Gastrocnemius medialis (tissue), 4 donors: ENCODE measurements at regions not wholly inside any gene's neighbourhood (a gene's known extent, or its start where the extent isn't known, plus 50 kb on each side); places are given as distances from the start of the nearest gene placed in this dataset.

Source experiments
- ATAC-seq, 2 donors: fragments of 150-250 bp; one replicate each; pipeline ENCODE4 v1.9.1; 2016
- DNase-seq, 2 donors: peaks; one replicate each; pipeline ENCODE4 v3.0.0-alpha.2; 2019
- H3K27ac ChIP-seq, 4 donors: fragments of 200-600 bp; sonication (generic); 1 replicate in 1 of 4; 2 replicates in 3 of 4; pipeline ENCODE4 v1.5.1; 2016 to 2018; ENCODE audit warnings: mild to moderate bottlenecking in 2 of 4, moderate library complexity in 1 of 4
- H3K27me3 ChIP-seq, 3 donors: fragments of 200-600 bp; sonication (generic) in 2 of 3; 1 replicate in 1 of 3; 2 replicates in 2 of 3; pipeline versions ENCODE4 v1.5.1 to v1.6.0; 2016 to 2019; ENCODE audit warnings: mild to moderate bottlenecking in 1 of 3, moderate library complexity in 1 of 3
- H3K36me3 ChIP-seq, 2 donors: fragments of 200-600 bp; sonication (generic) in 1 of 2; one replicate each; pipeline ENCODE4 v1.5.1; 2017 to 2018
- H3K4me1 ChIP-seq, 2 donors: fragments of 200-600 bp; sonication (generic) in 1 of 2; one replicate each; pipeline ENCODE4 v1.5.1; 2016 to 2017; ENCODE audit warnings: mild to moderate bottlenecking in 2 of 2
- H3K4me3 ChIP-seq, 4 donors: fragments of 200-600 bp; sonication (generic) in 3 of 4; 1 replicate in 1 of 4; 2 replicates in 3 of 4; pipeline ENCODE4 v1.5.1; 2016 to 2019; ENCODE audit warnings: mild to moderate bottlenecking in 2 of 4
- H3K9me3 ChIP-seq, 3 donors: fragments of 200-600 bp; sonication (generic) in 2 of 3; 1 replicate in 1 of 3; 2 replicates in 2 of 3; pipeline ENCODE4 v1.5.1; 2016 to 2019
- POLR2A ChIP-seq, 2 donors: fragments of 450-650 bp; IDR thresholded peaks; one replicate each; pipeline ENCODE4 v1.6.1; 2017; ENCODE audit warnings: antibody characterized with exemption in 2 of 2, mild to moderate bottlenecking in 2 of 2, moderate library complexity in 2 of 2
- in situ Hi-C, 4 donors: fragments of 200-750 bp; cut with MboI; loops; one replicate each; pipeline versions ENCODE4 v1.15.0 to v1.8.0; 2017; ENCODE audit warnings: low sequenced_read_pairs in 4 of 4
- intact Hi-C: fragments of 100-400 bp; cut with DNase I; formaldehyde crosslinking; loops from one replicate; pipeline ENCODE4 v1.15.1; 2023; ENCODE audit warnings: low total_unique reads
- TF ChIP-seq, protein P1 (sequence below), 5 experiments: fragments of 450-650 bp in 3 of 5; fragments of 200-600 bp in 2 of 5; sonication (generic) in 2 of 5; IDR thresholded peaks in 4 of 5; conservative IDR thresholded peaks in 1 of 5; 1 replicate in 4 of 5; 2 replicates in 1 of 5; pipeline ENCODE4 v1.5.1; 2016 to 2019; ENCODE audit warnings: antibody characterized with exemption in 5 of 5, mild to moderate bottlenecking in 3 of 5, moderate library complexity in 3 of 5

GRCh38 chr13:95498886-95499285 lies 53.6 kb upstream of the CLDN10 start:
- no peak overlapping the region for H3K27ac ChIP-seq
- DNase-seq (no peak), ATAC-seq (no peak)
- in situ Hi-C loops: loop anchor here in 1 of 4 donors (25.0 kb wide), 1 partner anchor 338 kb away; no protein-coding TSS in a partner anchor
- TF ChIP-seq POLR2A (IDR thresholded peaks at IDR 0.05): no peak
- TF ChIP-seq, protein P1, sequence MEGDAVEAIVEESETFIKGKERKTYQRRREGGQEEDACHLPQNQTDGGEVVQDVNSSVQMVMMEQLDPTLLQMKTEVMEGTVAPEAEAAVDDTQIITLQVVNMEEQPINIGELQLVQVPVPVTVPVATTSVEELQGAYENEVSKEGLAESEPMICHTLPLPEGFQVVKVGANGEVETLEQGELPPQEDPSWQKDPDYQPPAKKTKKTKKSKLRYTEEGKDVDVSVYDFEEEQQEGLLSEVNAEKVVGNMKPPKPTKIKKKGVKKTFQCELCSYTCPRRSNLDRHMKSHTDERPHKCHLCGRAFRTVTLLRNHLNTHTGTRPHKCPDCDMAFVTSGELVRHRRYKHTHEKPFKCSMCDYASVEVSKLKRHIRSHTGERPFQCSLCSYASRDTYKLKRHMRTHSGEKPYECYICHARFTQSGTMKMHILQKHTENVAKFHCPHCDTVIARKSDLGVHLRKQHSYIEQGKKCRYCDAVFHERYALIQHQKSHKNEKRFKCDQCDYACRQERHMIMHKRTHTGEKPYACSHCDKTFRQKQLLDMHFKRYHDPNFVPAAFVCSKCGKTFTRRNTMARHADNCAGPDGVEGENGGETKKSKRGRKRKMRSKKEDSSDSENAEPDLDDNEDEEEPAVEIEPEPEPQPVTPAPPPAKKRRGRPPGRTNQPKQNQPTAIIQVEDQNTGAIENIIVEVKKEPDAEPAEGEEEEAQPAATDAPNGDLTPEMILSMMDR (IDR thresholded peaks at IDR 0.05 in 4 of 5, conservative IDR thresholded peaks at IDR 0.05 in 1 of 5): no peak
- no peaks in the 10 kb centered on the region for H3K36me3 ChIP-seq
- no peaks in the 10 kb centered on the region for H3K4me1 ChIP-seq
- no peaks in the 10 kb centered on the region for H3K9me3 ChIP-seq
- intact Hi-C loops: no loop called here
- H3K27me3 ChIP-seq: no peaks in the 10 kb centered on the region
- no peak overlapping the region for H3K4me3 ChIP-seq

DNA sequence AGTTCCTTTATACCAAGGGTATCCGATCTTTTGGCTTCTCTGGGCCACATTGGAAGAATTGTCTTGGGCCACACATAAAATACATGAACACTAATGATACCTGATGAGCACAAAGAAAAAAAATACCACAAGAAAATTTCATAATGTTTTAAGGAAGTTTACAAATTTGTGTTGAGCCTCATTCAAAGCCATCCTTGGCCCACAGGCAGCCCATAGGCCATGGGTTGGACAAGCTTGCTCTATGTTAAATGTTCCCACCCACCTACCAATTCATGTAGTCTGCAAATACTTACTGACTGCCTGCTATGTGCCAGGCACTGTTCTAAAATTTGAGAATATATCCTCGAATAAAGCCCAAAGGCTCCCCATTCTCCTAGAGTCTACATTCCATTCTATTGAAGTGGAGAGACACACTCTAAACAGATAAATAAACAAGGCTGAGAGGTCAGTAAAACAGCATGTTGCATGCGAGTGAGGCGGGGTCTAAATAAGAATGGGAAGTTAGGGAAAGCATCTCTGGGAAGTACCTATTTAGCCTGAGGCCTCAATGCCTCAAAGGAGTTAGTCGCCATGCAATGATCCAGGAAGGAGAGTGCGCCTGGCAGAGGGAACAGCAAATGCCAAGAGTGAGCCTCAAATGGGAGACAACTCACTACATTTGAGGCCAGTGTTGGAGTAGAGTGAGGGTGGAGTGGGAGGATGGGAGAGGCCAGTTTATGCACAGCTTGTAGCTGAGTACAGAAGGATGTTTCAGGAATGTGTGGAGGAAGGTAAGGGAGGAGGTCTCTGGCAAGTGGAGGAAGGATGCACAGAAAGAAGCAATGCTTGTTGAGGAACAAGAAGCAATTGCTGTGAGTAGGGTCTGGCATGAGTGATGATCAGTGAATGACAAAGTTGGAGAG lies 52.5 kb upstream of the CLDN10 start:
- DNase-seq (no peak), ATAC-seq (no peak)
- no peaks in the 10 kb centered on the region for H3K9me3 ChIP-seq
- in situ Hi-C loops (loop anchor here in 2 of 4 donors (25.0 kb wide), 1 partner anchor 337 kb away; no protein-coding TSS in a partner anchor), intact Hi-C loops (no loop called here)
- no peaks in the 10 kb centered on the region for H3K27me3 ChIP-seq
- H3K4me1 ChIP-seq: no peaks in the 10 kb centered on the region
- TF ChIP-seq, protein P1 (IDR thresholded peaks at IDR 0.05 in 4 of 5, conservative IDR thresholded peaks at IDR 0.05 in 1 of 5): no peak
- no peak for TF ChIP-seq POLR2A (IDR thresholded peaks at IDR 0.05)
- H3K4me3 ChIP-seq: no peak overlapping the region
- H3K36me3 ChIP-seq: no peaks in the 10 kb centered on the region
- no peak overlapping the region for H3K27ac ChIP-seq

DNA sequence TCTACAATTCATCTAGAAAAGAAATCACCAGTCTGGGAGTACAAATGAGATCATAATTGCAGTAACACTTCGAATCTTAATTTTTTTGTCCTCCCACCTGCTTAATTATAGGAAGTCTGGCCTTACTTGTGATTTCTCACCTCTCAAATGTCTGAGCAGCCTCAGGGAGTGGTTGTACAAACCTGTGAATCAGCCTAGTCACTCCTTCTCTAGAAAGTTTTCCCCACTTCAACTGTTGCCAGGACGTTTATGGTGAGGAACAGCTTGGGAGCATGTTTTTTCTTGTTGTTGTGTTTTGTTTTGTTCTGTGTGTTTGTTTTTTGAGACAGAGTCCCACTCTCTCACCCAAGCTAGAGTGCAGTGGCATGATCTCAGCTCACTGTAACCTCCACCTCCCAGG lies 50.3 kb upstream of the CLDN10 start:
- intact Hi-C loops: no loop called here

More for the DNA sequence above, 50.3 kb upstream of the CLDN10 start:
- in situ Hi-C loops: loop anchor here in 1 of 4 donors (25.0 kb wide), 1 partner anchor 335 kb away; no protein-coding TSS in a partner anchor
- no peaks in the 10 kb centered on the region for H3K9me3 ChIP-seq
- ATAC-seq (no peak), DNase-seq (no peak)
- H3K36me3 ChIP-seq: no peaks in the 10 kb centered on the region
- TF ChIP-seq, protein P1 (IDR thresholded peaks at IDR 0.05 in 4 of 5, conservative IDR thresholded peaks at IDR 0.05 in 1 of 5): no peak
- no peaks in the 10 kb centered on the region for H3K27me3 ChIP-seq
- H3K4me3 ChIP-seq: no peak overlapping the region
- no peaks in the 10 kb centered on the region for H3K4me1 ChIP-seq
- H3K27ac ChIP-seq: no peak overlapping the region
